ENCODE measurements at regions not wholly inside any gene's neighbourhood (a gene's known extent, or its start where the extent isn't known, plus 50 kb on each side); places are given as distances from the start of the nearest gene placed in this dataset.

DNA sequence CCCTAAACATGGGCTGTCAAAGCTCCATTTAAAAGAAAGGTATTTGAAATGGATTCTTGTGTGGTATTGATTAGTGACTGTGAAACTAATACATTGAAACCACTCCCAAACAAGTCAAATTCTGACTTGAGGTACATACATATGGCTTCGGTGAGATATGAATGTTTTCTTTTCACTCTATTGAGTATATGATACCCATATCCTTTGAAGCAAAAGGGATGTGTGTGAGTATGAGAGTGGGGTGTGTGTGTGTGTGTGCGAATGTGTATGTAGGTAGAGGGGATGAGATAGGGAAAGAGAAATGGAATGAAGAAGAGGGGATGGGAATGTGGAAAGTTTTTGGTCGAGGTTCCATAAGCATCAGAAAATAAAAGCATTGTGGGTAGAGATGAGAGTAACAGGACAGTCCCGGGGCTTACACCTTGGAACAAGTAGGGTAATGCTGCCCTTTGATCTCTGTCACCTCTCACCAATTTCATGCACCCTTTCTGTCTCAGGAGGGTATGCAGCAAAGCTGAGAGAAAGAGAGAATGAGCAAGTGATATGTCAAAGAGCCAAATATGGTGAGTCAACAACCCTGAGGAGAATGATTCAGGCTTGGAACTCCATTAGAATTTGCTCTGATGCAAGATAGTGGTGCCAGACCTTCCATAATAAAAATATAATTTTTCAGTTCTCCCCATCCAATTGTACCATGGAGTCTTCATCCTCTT, 64.0 kb upstream of the ZEB2 start:
- TF ChIP-seq, protein P1, sequence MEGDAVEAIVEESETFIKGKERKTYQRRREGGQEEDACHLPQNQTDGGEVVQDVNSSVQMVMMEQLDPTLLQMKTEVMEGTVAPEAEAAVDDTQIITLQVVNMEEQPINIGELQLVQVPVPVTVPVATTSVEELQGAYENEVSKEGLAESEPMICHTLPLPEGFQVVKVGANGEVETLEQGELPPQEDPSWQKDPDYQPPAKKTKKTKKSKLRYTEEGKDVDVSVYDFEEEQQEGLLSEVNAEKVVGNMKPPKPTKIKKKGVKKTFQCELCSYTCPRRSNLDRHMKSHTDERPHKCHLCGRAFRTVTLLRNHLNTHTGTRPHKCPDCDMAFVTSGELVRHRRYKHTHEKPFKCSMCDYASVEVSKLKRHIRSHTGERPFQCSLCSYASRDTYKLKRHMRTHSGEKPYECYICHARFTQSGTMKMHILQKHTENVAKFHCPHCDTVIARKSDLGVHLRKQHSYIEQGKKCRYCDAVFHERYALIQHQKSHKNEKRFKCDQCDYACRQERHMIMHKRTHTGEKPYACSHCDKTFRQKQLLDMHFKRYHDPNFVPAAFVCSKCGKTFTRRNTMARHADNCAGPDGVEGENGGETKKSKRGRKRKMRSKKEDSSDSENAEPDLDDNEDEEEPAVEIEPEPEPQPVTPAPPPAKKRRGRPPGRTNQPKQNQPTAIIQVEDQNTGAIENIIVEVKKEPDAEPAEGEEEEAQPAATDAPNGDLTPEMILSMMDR (conservative IDR thresholded peaks at IDR 0.05), result no peak
- no peak for TF ChIP-seq EZH2 (IDR thresholded peaks at IDR 0.05; ENCODE audit: low read depth)
